Spleen (tissue), 7 donors: ENCODE measurements at regions not wholly inside any gene's neighbourhood (a gene's known extent, or its start where the extent isn't known, plus 50 kb on each side); places are given as distances from the start of the nearest gene placed in this dataset.

Experiments
- POLR2A ChIP-seq, 3 donors: fragments of 450-650 bp; IDR thresholded peaks; one replicate each; pipeline ENCODE4 v1.5.1; 2017; ENCODE audit warnings: antibody characterized with exemption in 3 of 3, mild to moderate bottlenecking in 1 of 3
- POLR2AphosphoS5 ChIP-seq, 3 donors: sonication (generic); formaldehyde crosslinking; IDR thresholded peaks; one replicate each; pipeline ENCODE4 v1.5.1; 2017; ENCODE audit warnings: antibody characterized with exemption in 3 of 3
- TF ChIP-seq, protein P1 (sequence below), 11 experiments: fragments of 200-600 bp in 7 of 11; fragments of 450-650 bp in 4 of 11; sonication (generic) in 4 of 11; IDR thresholded peaks in 8 of 11; conservative IDR thresholded peaks in 3 of 11; 1 replicate in 7 of 11; 2 replicates in 4 of 11; pipeline versions ENCODE4 v1.4.0 to v1.8.0; 2016 to 2021; ENCODE audit warnings: antibody characterized with exemption in 11 of 11, inconsistent platforms in 4 of 11, mild to moderate bottlenecking in 1 of 11
- donor health status: DM: no; HTN: no; CAD: no; lungs with moderate emphysema.
- donor health status: DM: no; HTN: no; CAD: no.
- donor health status: DM: no; HTN: no; CAD: no.

DNA sequence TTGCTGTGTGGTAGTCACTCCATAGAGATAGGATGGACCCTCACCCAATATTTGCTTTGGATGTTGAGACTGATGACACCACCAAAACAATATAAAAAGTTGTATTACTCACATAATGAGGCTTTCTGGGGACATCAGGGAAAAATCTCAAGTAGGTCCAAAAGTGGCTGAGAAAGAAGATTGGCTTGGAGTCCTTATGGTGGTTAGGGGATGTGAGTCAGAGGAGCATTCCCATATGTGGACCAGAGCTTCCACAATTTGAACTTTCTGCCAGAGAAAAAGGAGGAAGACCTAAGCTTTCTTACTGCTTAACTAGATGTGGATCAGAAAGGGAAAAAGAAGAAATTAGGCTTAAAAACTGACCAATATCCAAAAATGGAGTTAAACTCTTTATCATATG is 460.5 kb downstream of the SH3BGRL start:
- no peak for TF ChIP-seq POLR2A (IDR thresholded peaks at IDR 0.05)
- TF ChIP-seq, protein P1, sequence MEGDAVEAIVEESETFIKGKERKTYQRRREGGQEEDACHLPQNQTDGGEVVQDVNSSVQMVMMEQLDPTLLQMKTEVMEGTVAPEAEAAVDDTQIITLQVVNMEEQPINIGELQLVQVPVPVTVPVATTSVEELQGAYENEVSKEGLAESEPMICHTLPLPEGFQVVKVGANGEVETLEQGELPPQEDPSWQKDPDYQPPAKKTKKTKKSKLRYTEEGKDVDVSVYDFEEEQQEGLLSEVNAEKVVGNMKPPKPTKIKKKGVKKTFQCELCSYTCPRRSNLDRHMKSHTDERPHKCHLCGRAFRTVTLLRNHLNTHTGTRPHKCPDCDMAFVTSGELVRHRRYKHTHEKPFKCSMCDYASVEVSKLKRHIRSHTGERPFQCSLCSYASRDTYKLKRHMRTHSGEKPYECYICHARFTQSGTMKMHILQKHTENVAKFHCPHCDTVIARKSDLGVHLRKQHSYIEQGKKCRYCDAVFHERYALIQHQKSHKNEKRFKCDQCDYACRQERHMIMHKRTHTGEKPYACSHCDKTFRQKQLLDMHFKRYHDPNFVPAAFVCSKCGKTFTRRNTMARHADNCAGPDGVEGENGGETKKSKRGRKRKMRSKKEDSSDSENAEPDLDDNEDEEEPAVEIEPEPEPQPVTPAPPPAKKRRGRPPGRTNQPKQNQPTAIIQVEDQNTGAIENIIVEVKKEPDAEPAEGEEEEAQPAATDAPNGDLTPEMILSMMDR (IDR thresholded peaks at IDR 0.05 in 8 of 11, conservative IDR thresholded peaks at IDR 0.05 in 3 of 11) = no peak
- TF ChIP-seq POLR2AphosphoS5 (IDR thresholded peaks at IDR 0.05) = no peak
